ENCODE measurements at regions not wholly inside any gene's neighbourhood (a gene's known extent, or its start where the extent isn't known, plus 50 kb on each side); places are given as distances from the start of the nearest gene placed in this dataset.

- TF ChIP-seq POLR2AphosphoS5 (IDR thresholded peaks at IDR 0.05; ENCODE audit: low read depth, low read length) (no peak), EGR1 (IDR thresholded peaks at IDR 0.05; ENCODE audit: low read depth) (no peak), EZH2phosphoT487 (IDR thresholded peaks at IDR 0.05; ENCODE audit: borderline replicate concordance) (no peak), CTCF (IDR thresholded peaks at IDR 0.05 in 2 of 3, conservative IDR thresholded peaks at IDR 0.05 in 1 of 3; ENCODE audit: borderline replicate concordance in 1 of 3, insufficient read depth in 1 of 3, low read depth in 2 of 3, low read length in 2 of 3) (no peak)
Measured at GRCh38 chr3:157705258-157705657, 202.0 kb upstream of the VEPH1 start.
